HG03520 (cell line): ENCODE measurements at regions not wholly inside any gene's neighbourhood (a gene's known extent, or its start where the extent isn't known, plus 50 kb on each side); places are given as distances from the start of the nearest gene placed in this dataset.
"Not testable (repeated sequence)": the region's sequence is repeated elsewhere in the genome, so short reads cannot be mapped to it uniquely, and the experiment has no call there.

ENCODE experiments used
- ATAC-seq: cut with Tn5 transposase; IDR thresholded peaks from one replicate; pipeline ENCODE4 v1.9.1; 2021; ENCODE audit warnings: mild to moderate bottlenecking, moderate library complexity; ENCODE audit not compliant: unreplicated experiment

- no peak for ATAC-seq
Measured at GRCh38 chr6:60679175-60679574, 1606.8 kb downstream of the KHDRBS2 start.

DNA sequence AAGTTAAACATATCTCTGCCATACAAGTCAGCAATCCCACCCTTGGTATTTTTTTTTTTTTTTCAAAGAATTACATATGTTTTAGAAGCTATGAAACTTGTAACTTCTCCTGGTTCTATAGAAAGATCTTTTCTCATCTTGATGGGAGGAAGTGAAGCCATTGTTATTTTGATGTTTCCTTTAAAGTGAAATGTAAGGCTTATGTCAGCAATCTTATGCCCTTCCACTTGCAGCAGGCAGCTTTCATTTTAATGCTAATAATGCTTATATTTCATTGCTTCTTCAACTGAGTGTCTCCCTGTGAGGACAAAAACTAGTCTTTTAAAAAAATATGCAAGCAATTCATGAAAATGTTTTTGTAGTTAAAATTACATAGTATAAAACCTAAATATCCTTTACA, 1614.7 kb downstream of the KHDRBS2 start:
- ATAC-seq: no peak

GRCh38 chr6:60670036-60670435, 1616.0 kb downstream of the KHDRBS2 start:
- no peak for ATAC-seq

DNA sequence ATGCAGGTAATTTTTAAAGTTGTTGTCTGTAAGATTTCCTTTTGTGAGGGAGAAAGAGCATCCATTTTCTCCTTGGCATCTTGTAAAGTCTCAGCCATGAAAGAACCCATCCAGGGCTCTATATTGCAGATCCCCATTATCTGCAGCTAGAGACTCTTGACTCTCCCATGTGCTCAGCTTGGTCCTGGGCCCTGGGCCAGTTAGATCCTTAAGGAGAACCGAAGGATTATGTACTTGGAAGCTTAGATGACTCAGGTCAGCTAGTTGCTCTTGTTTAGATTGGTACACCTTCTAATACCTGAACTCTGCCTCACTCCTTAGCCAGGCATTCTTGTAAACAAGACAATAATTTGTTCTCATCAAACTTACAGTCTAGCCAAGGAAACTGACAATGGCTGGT, 1617.6 kb downstream of the KHDRBS2 start:
- no peak for ATAC-seq

DNA sequence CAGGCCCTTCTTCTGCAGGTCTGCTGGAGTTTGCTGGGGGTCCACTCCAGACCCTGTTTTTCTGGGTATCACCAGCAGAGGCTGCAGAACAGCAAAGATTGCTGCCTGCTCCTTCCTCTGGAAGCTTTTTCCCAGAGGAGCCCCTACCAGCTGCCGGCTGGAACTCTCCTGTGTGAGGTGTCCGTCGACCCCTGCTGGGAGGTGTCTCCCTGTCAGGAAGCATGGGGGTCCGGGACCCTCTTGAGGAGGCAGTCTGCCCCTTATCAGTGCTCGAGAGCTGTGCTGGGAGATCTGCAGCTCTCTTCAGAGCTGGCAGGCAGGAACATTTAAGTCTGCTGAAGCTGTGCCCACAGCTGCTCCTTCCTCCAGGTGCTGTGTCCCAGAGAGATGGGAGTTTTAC, 1622.8 kb downstream of the KHDRBS2 start:
- ATAC-seq: not testable (repeated sequence)

GRCh38 chr6:60643870-60644269, 1642.2 kb downstream of the KHDRBS2 start:
- ATAC-seq: no peak

GRCh38 chr6:60639185-60639584, 1646.8 kb downstream of the KHDRBS2 start:
- ATAC-seq: not testable (repeated sequence)
